CD4-positive, alpha-beta T cell (primary cell): ENCODE measurements at regions not wholly inside any gene's neighbourhood (a gene's known extent, or its start where the extent isn't known, plus 50 kb on each side); places are given as distances from the start of the nearest gene placed in this dataset.
A peak's percentile ranks its signal among the peaks of the same experiment; 100 is the strongest.

Source experiments
- ATAC-seq: fragments of 200-7000 bp; cut with Tn5 transposase; one replicate; pipeline ENCODE4 v1.10.0; 2022; ENCODE audit warnings: mild to moderate bottlenecking; ENCODE audit not compliant: poor library complexity
- CTCF ChIA-PET: fragments of 350-600 bp; sonication (Branson Sonifier 250); formaldehyde crosslinking; loops from one replicate; lab custom pipeline; 2021; ENCODE audit warnings: antibody characterized with exemption, inconsistent platforms; lab: Charles Lee
- POLR2A ChIA-PET: fragments of 350-600 bp; sonication (Branson Sonifier 250); formaldehyde crosslinking; loops from one replicate; lab custom pipeline; 2021; ENCODE audit warnings: antibody characterized with exemption, inconsistent platforms; lab: Charles Lee
- DNase-seq, 14 experiments: peaks; one replicate each; pipeline ENCODE4 v3.0.0-alpha.2; 2013 to 2020; ENCODE audit warnings: mixed read lengths in 2 of 14
- H3K27ac ChIP-seq, 2 donors: one replicate each; pipeline versions ENCODE4 v1.5.1 to v1.7.0; 2013; ENCODE audit warnings: low read length in 2 of 2, low read depth in 1 of 2, mild to moderate bottlenecking in 1 of 2
- H3K27me3 ChIP-seq, 2 experiments: 1 replicate in 1 of 2; 2 replicates in 1 of 2; pipeline versions ENCODE4 v1.6.1 to v1.7.0; 2013; ENCODE audit warnings: low read length in 2 of 2, control low read depth in 1 of 2, mild to moderate bottlenecking in 1 of 2, moderate library complexity in 1 of 2; ENCODE audit not compliant: insufficient read depth in 2 of 2, control insufficient read depth in 1 of 2
- H3K36me3 ChIP-seq: one replicate; pipeline ENCODE4 v1.6.1; 2013; ENCODE audit warnings: low read length, control low read depth; ENCODE audit not compliant: insufficient read depth
- H3K4me1 ChIP-seq: one replicate; pipeline ENCODE4 v1.6.1; 2013; ENCODE audit warnings: low read length, control low read depth; ENCODE audit not compliant: insufficient read depth
- H3K4me3 ChIP-seq: one replicate; pipeline ENCODE4 v1.5.1; 2013; ENCODE audit warnings: mild to moderate bottlenecking, low read length, moderate library complexity
- H3K9me3 ChIP-seq, 2 experiments: 1 replicate in 1 of 2; 2 replicates in 1 of 2; pipeline versions ENCODE4 v1.6.1 to v1.7.0; 2013; ENCODE audit warnings: low read length in 2 of 2, mild to moderate bottlenecking in 2 of 2, control low read depth in 1 of 2, moderate library complexity in 1 of 2; ENCODE audit not compliant: control insufficient read depth in 1 of 2, insufficient read depth in 1 of 2
- H3K27ac Mint-ChIP-seq: one replicate; pipeline ENCODE4 v1.8.0; 2020; ENCODE audit warnings: mixed read lengths
- H3K27me3 Mint-ChIP-seq: one replicate; pipeline ENCODE4 v1.8.0; 2021; ENCODE audit warnings: mixed read lengths
- H3K36me3 Mint-ChIP-seq: one replicate; pipeline ENCODE4 v1.8.0; 2021; ENCODE audit warnings: low read depth, mixed read lengths
- H3K4me1 Mint-ChIP-seq: one replicate; pipeline ENCODE4 v1.8.0; 2021; ENCODE audit warnings: low read depth, mixed read lengths
- H3K4me3 Mint-ChIP-seq: one replicate; pipeline ENCODE4 v1.8.0; 2020; ENCODE audit warnings: mild to moderate bottlenecking, mixed read lengths
- H3K9me3 Mint-ChIP-seq: one replicate; pipeline ENCODE4 v1.8.0; 2020; ENCODE audit warnings: mixed read lengths
- CTCF ChIP-seq: fragments of 200-600 bp; IDR thresholded peaks from one replicate; pipeline ENCODE4 v1.8.0; 2022; ENCODE audit warnings: antibody characterized with exemption, mild to moderate bottlenecking
- intact Hi-C, 2 experiments: fragments of 100-400 bp; cut with DNase I in 1 of 2; cut with micrococcal nuclease in 1 of 2; formaldehyde crosslinking; loops; one replicate each; pipeline versions ENCODE4 v1.15.1 to v1.9.0; 2023 to 2025; cut with DNase I, micrococcal nuclease

GRCh38 chr6:42507195-42507594, 55.5 kb upstream of the TRERF1 start:
- Mint-ChIP-seq H3K4me1 (no peaks in the 10 kb centered on the region), H3K4me3 (no peak overlapping the region), H3K27ac (no peak overlapping the region), H3K9me3 (peaks cover 2% of the 10 kb centered on the region), H3K27me3 (no peaks in the 10 kb centered on the region), H3K36me3 (no peaks in the 10 kb centered on the region)
- POLR2A ChIA-PET: no interaction called here
- intact Hi-C loops: no loop called here
- Histone ChIP-seq H3K36me3 (no peaks in the 10 kb centered on the region), H3K27ac (no peak overlapping the region), H3K4me3 (no peak overlapping the region), H3K9me3 (no peaks in the 10 kb centered on the region), H3K4me1 (no peaks in the 10 kb centered on the region), H3K27me3 (no peaks in the 10 kb centered on the region)
- ATAC-seq (no peak), DNase-seq (no peak)
- CTCF ChIA-PET: no interaction called here
- TF ChIP-seq CTCF: no peak

- no peak overlapping the region for H3K4me3 Mint-ChIP-seq
- Histone ChIP-seq H3K36me3 (no peaks in the 10 kb centered on the region), H3K4me3 (no peak overlapping the region), H3K9me3 (no peaks in the 10 kb centered on the region), H3K27me3 (no peaks in the 10 kb centered on the region), H3K4me1 (no peaks in the 10 kb centered on the region), H3K27ac (no peak overlapping the region)
- POLR2A ChIA-PET: no interaction called here
- H3K9me3 Mint-ChIP-seq: peaks cover 2% of the 10 kb centered on the region
- H3K27ac Mint-ChIP-seq: no peak overlapping the region
- H3K4me1 Mint-ChIP-seq: no peaks in the 10 kb centered on the region
- no peak for TF ChIP-seq CTCF
- no peak for DNase-seq
- CTCF ChIA-PET: no interaction called here
- intact Hi-C loops: no loop called here
- H3K27me3 Mint-ChIP-seq: no peaks in the 10 kb centered on the region
- no peak for ATAC-seq
- H3K36me3 Mint-ChIP-seq: no peaks in the 10 kb centered on the region
Measured at GRCh38 chr6:42506070-42506469, 54.3 kb upstream of the TRERF1 start.

- no peaks in the 10 kb centered on the region for H3K9me3 ChIP-seq
- Mint-ChIP-seq H3K36me3 (no peaks in the 10 kb centered on the region), H3K27me3 (no peaks in the 10 kb centered on the region), H3K27ac (no peak overlapping the region), H3K4me1 (no peaks in the 10 kb centered on the region), H3K9me3 (peaks cover 2% of the 10 kb centered on the region), H3K4me3 (no peak overlapping the region)
- intact Hi-C loops: no loop called here
- no peaks in the 10 kb centered on the region for H3K36me3 ChIP-seq
- H3K4me3 ChIP-seq: no peak overlapping the region
- ChIA-PET POLR2A (no interaction called here), CTCF (no interaction called here)
- DNase-seq (peak in 2 of 14 experiments; percentile 15 to 23), ATAC-seq (no peak)
- no peak for TF ChIP-seq CTCF
- H3K27me3 ChIP-seq: no peaks in the 10 kb centered on the region
- no peak overlapping the region for H3K27ac ChIP-seq
- H3K4me1 ChIP-seq: no peaks in the 10 kb centered on the region
Measured at GRCh38 chr6:42505385-42505718, 53.6 kb upstream of the TRERF1 start.
